Mammary epithelial cell (primary cell): ENCODE measurements at regions not wholly inside any gene's neighbourhood (a gene's known extent, or its start where the extent isn't known, plus 50 kb on each side); places are given as distances from the start of the nearest gene placed in this dataset.

ENCODE experiments used
- EZH2 ChIP-seq: IDR thresholded peaks from 2 replicates; pipeline ENCODE4 v1.6.1; 2012; ENCODE audit warnings: low read length, inconsistent platforms, borderline replicate concordance
- TF ChIP-seq, protein P1 (sequence below), 2 donors: IDR thresholded peaks in 1 of 2; conservative IDR thresholded peaks in 1 of 2; 2 replicates each; pipeline ENCODE4 v1.5.1; 2011 to 2012; ENCODE audit warnings: inconsistent platforms in 2 of 2, low read length in 2 of 2, mild to moderate bottlenecking in 2 of 2, control low read depth in 1 of 2, low read depth in 1 of 2; ENCODE audit not compliant: insufficient read depth in 1 of 2; ENCODE audit errors: extremely low read depth in 1 of 2

DNA sequence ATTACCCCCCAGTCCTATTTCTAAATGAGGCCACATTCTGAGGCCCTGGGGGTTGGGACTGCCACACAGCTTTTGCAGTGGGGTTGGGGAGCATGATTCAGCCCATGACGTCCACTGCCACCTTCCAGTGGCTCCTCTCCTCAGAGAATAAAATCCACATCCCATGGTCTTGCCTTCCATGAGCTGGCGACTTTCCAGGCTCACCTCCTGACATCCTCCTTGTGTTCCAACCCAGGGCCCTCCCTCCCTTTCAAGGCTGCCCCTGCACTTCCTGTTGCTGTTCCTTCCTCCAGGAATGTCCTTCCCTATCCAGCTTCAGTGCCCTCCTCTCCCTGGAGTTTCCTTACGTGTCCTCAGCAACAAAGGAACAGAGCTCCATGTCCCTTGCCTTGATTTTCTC lies 187.3 kb upstream of the ID2 start:
- TF ChIP-seq, protein P1, sequence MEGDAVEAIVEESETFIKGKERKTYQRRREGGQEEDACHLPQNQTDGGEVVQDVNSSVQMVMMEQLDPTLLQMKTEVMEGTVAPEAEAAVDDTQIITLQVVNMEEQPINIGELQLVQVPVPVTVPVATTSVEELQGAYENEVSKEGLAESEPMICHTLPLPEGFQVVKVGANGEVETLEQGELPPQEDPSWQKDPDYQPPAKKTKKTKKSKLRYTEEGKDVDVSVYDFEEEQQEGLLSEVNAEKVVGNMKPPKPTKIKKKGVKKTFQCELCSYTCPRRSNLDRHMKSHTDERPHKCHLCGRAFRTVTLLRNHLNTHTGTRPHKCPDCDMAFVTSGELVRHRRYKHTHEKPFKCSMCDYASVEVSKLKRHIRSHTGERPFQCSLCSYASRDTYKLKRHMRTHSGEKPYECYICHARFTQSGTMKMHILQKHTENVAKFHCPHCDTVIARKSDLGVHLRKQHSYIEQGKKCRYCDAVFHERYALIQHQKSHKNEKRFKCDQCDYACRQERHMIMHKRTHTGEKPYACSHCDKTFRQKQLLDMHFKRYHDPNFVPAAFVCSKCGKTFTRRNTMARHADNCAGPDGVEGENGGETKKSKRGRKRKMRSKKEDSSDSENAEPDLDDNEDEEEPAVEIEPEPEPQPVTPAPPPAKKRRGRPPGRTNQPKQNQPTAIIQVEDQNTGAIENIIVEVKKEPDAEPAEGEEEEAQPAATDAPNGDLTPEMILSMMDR (conservative IDR thresholded peaks at IDR 0.05 in 1 of 2, IDR thresholded peaks at IDR 0.05 in 1 of 2; ENCODE audit: extremely low read depth in 1 of 2, insufficient read depth in 1 of 2, low read depth in 1 of 2, low read length in 2 of 2), result no peak
- no peak for TF ChIP-seq EZH2
